Left colon (tissue), 2 donors: ENCODE measurements at regions not wholly inside any gene's neighbourhood (a gene's known extent, or its start where the extent isn't known, plus 50 kb on each side); places are given as distances from the start of the nearest gene placed in this dataset.
A peak's percentile ranks its signal among the peaks of the same experiment; 100 is the strongest.

Source experiments
- ATAC-seq: fragments of 200-7000 bp; cut with Tn5 transposase; one replicate; pipeline ENCODE4 v1.9.1; 2020; ENCODE audit warnings: mild to moderate bottlenecking, moderate library complexity
- DNase-seq, 2 donors: peaks; one replicate each; pipeline ENCODE4 v3.0.0-alpha.2; 2020
- intact Hi-C, 2 donors: fragments of 100-400 bp; cut with DNase I in 1 of 2; cut with micrococcal nuclease in 1 of 2; formaldehyde crosslinking; loops; one replicate each; pipeline versions ENCODE4 v1.11.2 to v1.14.0; 2022; cut with DNase I, micrococcal nuclease
- donor health status: DM: no; HTN: no; CAD: no.
- donor health status: DM: yes; HTN: yes; CAD: no.

GRCh38 chr4:13201241-13201640 is 282.9 kb downstream of the RAB28 start:
- intact Hi-C loops, result no loop called here
- no peak for ATAC-seq

GRCh38 chr4:13196721-13197120 is 287.4 kb downstream of the RAB28 start:
- intact Hi-C loops, result no loop called here
- ATAC-seq (no peak), DNase-seq (no peak)

More at GRCh38 chr4:13201241-13201640, 282.9 kb downstream of the RAB28 start:
- no peak for DNase-seq

- ATAC-seq (no peak), DNase-seq (no peak)
- intact Hi-C loops, result no loop called here
Observed at GRCh38 chr4:13193662-13194061, 290.5 kb downstream of the RAB28 start.

GRCh38 chr4:13190093-13190721 is 293.9 kb downstream of the RAB28 start:
- no peak for DNase-seq
- intact Hi-C loops, result no loop called here
- no peak for ATAC-seq

- intact Hi-C loops, result no loop called here
- ATAC-seq (no peak), DNase-seq (no peak)
Observed at GRCh38 chr4:13184199-13184598, 299.9 kb downstream of the RAB28 start.

GRCh38 chr4:13182133-13182532 is 302.0 kb downstream of the RAB28 start:
- no peak for DNase-seq
- intact Hi-C loops, result no loop called here
- ATAC-seq, result no peak

- ATAC-seq (no peak), DNase-seq (no peak)
Observed at GRCh38 chr4:13181681-13182080, 302.5 kb downstream of the RAB28 start.

GRCh38 chr4:13180701-13181100 is 303.4 kb downstream of the RAB28 start:
- intact Hi-C loops, result no loop called here
- DNase-seq (no peak), ATAC-seq (no peak)

More at GRCh38 chr4:13181681-13182080, 302.5 kb downstream of the RAB28 start:
- intact Hi-C loops, result no loop called here

GRCh38 chr4:13178621-13179020 is 305.5 kb downstream of the RAB28 start:
- DNase-seq (no peak), ATAC-seq (no peak)
- intact Hi-C loops, result no loop called here

- DNase-seq (no peak), ATAC-seq (no peak)
Observed at GRCh38 chr4:13176741-13177142, 307.4 kb downstream of the RAB28 start.

GRCh38 chr4:13174926-13175325 is 309.2 kb downstream of the RAB28 start:
- no peak for ATAC-seq
- intact Hi-C loops, result no loop called here
- no peak for DNase-seq

More at GRCh38 chr4:13176741-13177142, 307.4 kb downstream of the RAB28 start:
- intact Hi-C loops, result no loop called here

GRCh38 chr4:13174001-13174400 is 310.1 kb downstream of the RAB28 start:
- no peak for ATAC-seq
- intact Hi-C loops, result no loop called here
- DNase-seq, result peak in 1 of 2 donors; percentile 40

GRCh38 chr4:13171292-13172057 is 312.7 kb downstream of the RAB28 start:
- ATAC-seq (no peak), DNase-seq (no peak)
- intact Hi-C loops, result no loop called here

GRCh38 chr4:13169731-13170525 is 314.2 kb downstream of the RAB28 start:
- no peak for DNase-seq
- intact Hi-C loops, result no loop called here
- ATAC-seq, result no peak

GRCh38 chr4:13168326-13168725 is 315.8 kb downstream of the RAB28 start:
- no peak for ATAC-seq
- intact Hi-C loops, result no loop called here

GRCh38 chr4:13166214-13166613 is 317.9 kb downstream of the RAB28 start:
- DNase-seq (no peak), ATAC-seq (no peak)
- intact Hi-C loops, result no loop called here

More at GRCh38 chr4:13168326-13168725, 315.8 kb downstream of the RAB28 start:
- no peak for DNase-seq

GRCh38 chr4:13164783-13165331 is 319.3 kb downstream of the RAB28 start:
- intact Hi-C loops, result no loop called here

GRCh38 chr4:13162886-13163285 is 321.3 kb downstream of the RAB28 start:
- no peak for ATAC-seq
- intact Hi-C loops, result no loop called here
- no peak for DNase-seq

More at GRCh38 chr4:13164783-13165331, 319.3 kb downstream of the RAB28 start:
- DNase-seq (no peak), ATAC-seq (no peak)

- ATAC-seq, result no peak
- no peak for DNase-seq
- intact Hi-C loops, result no loop called here
Observed at GRCh38 chr4:13160920-13161319, 323.2 kb downstream of the RAB28 start.
